Activated T-helper 2 cell treated with anti-CD3 and anti-CD28 coated beads, Interferon-gamma antibody, Interleukin-2, Interleukin-4, amounts not matched to agents 10 μg/mL and 5 μg/mL and 100 μg/mL, durations not matched to agents 14 hours and 24 hours and 36 hours (primary cell): ENCODE measurements at regions not wholly inside any gene's neighbourhood (a gene's known extent, or its start where the extent isn't known, plus 50 kb on each side); places are given as distances from the start of the nearest gene placed in this dataset.

Source experiments
- DNase-seq: peaks from one replicate; pipeline ENCODE4 v3.0.0; 2021; ENCODE audit warnings: low spot score
- H3K27ac Mint-ChIP-seq: one replicate; pipeline ENCODE4 v1.8.0; 2021; ENCODE audit warnings: mixed read lengths
- H3K27me3 Mint-ChIP-seq: one replicate; pipeline ENCODE4 v1.8.0; 2021; ENCODE audit warnings: low read depth, mixed read lengths
- H3K36me3 Mint-ChIP-seq: one replicate; pipeline ENCODE4 v1.8.0; 2021; ENCODE audit warnings: low read depth, mixed read lengths
- H3K4me1 Mint-ChIP-seq: one replicate; pipeline ENCODE4 v1.8.0; 2021; ENCODE audit warnings: low read depth, mixed read lengths
- H3K4me3 Mint-ChIP-seq: one replicate; pipeline ENCODE4 v1.8.0; 2021; ENCODE audit warnings: low read depth, mild to moderate bottlenecking, moderate library complexity, mixed read lengths
- H3K9me3 Mint-ChIP-seq: one replicate; pipeline ENCODE4 v1.8.0; 2021; ENCODE audit warnings: mixed read lengths
- intact Hi-C: fragments of 100-400 bp; cut with micrococcal nuclease; formaldehyde crosslinking; loops from one replicate; pipeline ENCODE4 v1.15.1; 2023

GRCh38 chr10:75347186-75347585 lies 54.4 kb downstream of the ZNF503 start:
- intact Hi-C loops = no loop called here
- no peak for DNase-seq
- Mint-ChIP-seq H3K4me1 (no peaks in the 10 kb centered on the region), H3K27ac (no peak overlapping the region), H3K27me3 (no peaks in the 10 kb centered on the region), H3K36me3 (no peaks in the 10 kb centered on the region), H3K9me3 (no peaks in the 10 kb centered on the region), H3K4me3 (no peak overlapping the region)

GRCh38 chr10:75345738-75346137 lies 55.8 kb downstream of the ZNF503 start:
- intact Hi-C loops = no loop called here
- no peaks in the 10 kb centered on the region for H3K9me3 Mint-ChIP-seq
- no peak for DNase-seq
- H3K27ac Mint-ChIP-seq = no peak overlapping the region
- no peaks in the 10 kb centered on the region for H3K4me1 Mint-ChIP-seq
- H3K27me3 Mint-ChIP-seq = no peaks in the 10 kb centered on the region
- no peak overlapping the region for H3K4me3 Mint-ChIP-seq
- no peaks in the 10 kb centered on the region for H3K36me3 Mint-ChIP-seq

- H3K9me3 Mint-ChIP-seq = no peaks in the 10 kb centered on the region
- H3K4me3 Mint-ChIP-seq = no peak overlapping the region
- intact Hi-C loops = no loop called here
- H3K27ac Mint-ChIP-seq = no peak overlapping the region
- DNase-seq = no peak
- H3K4me1 Mint-ChIP-seq = no peaks in the 10 kb centered on the region
- H3K27me3 Mint-ChIP-seq = no peaks in the 10 kb centered on the region
- no peaks in the 10 kb centered on the region for H3K36me3 Mint-ChIP-seq
These were observed 57.4 kb downstream of the ZNF503 start for GRCh38 chr10:75344170-75344569.

- Mint-ChIP-seq H3K4me1 (no peaks in the 10 kb centered on the region), H3K4me3 (no peak overlapping the region), H3K27me3 (no peaks in the 10 kb centered on the region), H3K9me3 (no peaks in the 10 kb centered on the region), H3K36me3 (no peaks in the 10 kb centered on the region), H3K27ac (no peak overlapping the region)
- DNase-seq = no peak
- intact Hi-C loops = no loop called here
These were observed 59.2 kb downstream of the ZNF503 start for GRCh38 chr10:75342397-75342796.

- Mint-ChIP-seq H3K4me3 (no peak overlapping the region), H3K27me3 (peaks cover 4% of the 10 kb centered on the region), H3K9me3 (no peaks in the 10 kb centered on the region), H3K27ac (no peak overlapping the region), H3K36me3 (no peaks in the 10 kb centered on the region), H3K4me1 (no peaks in the 10 kb centered on the region)
- intact Hi-C loops = no loop called here
- DNase-seq = no peak
These were observed 65.6 kb downstream of the ZNF503 start for GRCh38 chr10:75335983-75336382.

- intact Hi-C loops = no loop called here
- Mint-ChIP-seq H3K4me1 (no peaks in the 10 kb centered on the region), H3K27ac (no peak overlapping the region), H3K27me3 (peaks cover 4% of the 10 kb centered on the region), H3K36me3 (no peaks in the 10 kb centered on the region), H3K4me3 (no peak overlapping the region), H3K9me3 (no peaks in the 10 kb centered on the region)
- DNase-seq = no peak
These were observed 66.4 kb downstream of the ZNF503 start for GRCh38 chr10:75335191-75335590.

GRCh38 chr10:75334720-75335119 lies 66.8 kb downstream of the ZNF503 start:
- Mint-ChIP-seq H3K4me3 (no peak overlapping the region), H3K36me3 (no peaks in the 10 kb centered on the region), H3K27ac (no peak overlapping the region), H3K27me3 (peaks cover 7% of the 10 kb centered on the region), H3K9me3 (no peaks in the 10 kb centered on the region), H3K4me1 (no peaks in the 10 kb centered on the region)
- no peak for DNase-seq
- intact Hi-C loops = no loop called here

- Mint-ChIP-seq H3K27me3 (peaks cover 14% of the 10 kb centered on the region), H3K27ac (no peak overlapping the region), H3K9me3 (no peaks in the 10 kb centered on the region), H3K4me1 (no peaks in the 10 kb centered on the region), H3K4me3 (no peak overlapping the region), H3K36me3 (no peaks in the 10 kb centered on the region)
- intact Hi-C loops = no loop called here
- DNase-seq = no peak
These were observed 69.5 kb downstream of the ZNF503 start for GRCh38 chr10:75332081-75332480.

- no peak overlapping the region for H3K27ac Mint-ChIP-seq
- DNase-seq = no peak
These were observed 70.5 kb downstream of the ZNF503 start for GRCh38 chr10:75331081-75331480.

GRCh38 chr10:75329190-75329745 lies 72.3 kb downstream of the ZNF503 start:
- Mint-ChIP-seq H3K4me3 (no peak overlapping the region), H3K27me3 (peaks cover 22% of the 10 kb centered on the region), H3K36me3 (no peaks in the 10 kb centered on the region), H3K9me3 (no peaks in the 10 kb centered on the region), H3K27ac (no peak overlapping the region), H3K4me1 (no peaks in the 10 kb centered on the region)
- DNase-seq = no peak
- intact Hi-C loops = no loop called here

More at GRCh38 chr10:75331081-75331480, 70.5 kb downstream of the ZNF503 start:
- Mint-ChIP-seq H3K4me3 (no peak overlapping the region), H3K36me3 (no peaks in the 10 kb centered on the region), H3K4me1 (no peaks in the 10 kb centered on the region), H3K9me3 (no peaks in the 10 kb centered on the region), H3K27me3 (peaks cover 16% of the 10 kb centered on the region)
- intact Hi-C loops = no loop called here

- H3K27ac Mint-ChIP-seq = no peak overlapping the region
- H3K4me1 Mint-ChIP-seq = no peaks in the 10 kb centered on the region
- DNase-seq = no peak
- H3K27me3 Mint-ChIP-seq = peaks cover 18% of the 10 kb centered on the region
- H3K36me3 Mint-ChIP-seq = no peaks in the 10 kb centered on the region
- H3K4me3 Mint-ChIP-seq = no peak overlapping the region
- H3K9me3 Mint-ChIP-seq = no peaks in the 10 kb centered on the region
- intact Hi-C loops = no loop called here
These were observed 75.3 kb downstream of the ZNF503 start for GRCh38 chr10:75326306-75326705.

- H3K4me3 Mint-ChIP-seq = no peak overlapping the region
- H3K36me3 Mint-ChIP-seq = no peaks in the 10 kb centered on the region
- no peak overlapping the region for H3K27ac Mint-ChIP-seq
- H3K27me3 Mint-ChIP-seq = no peaks in the 10 kb centered on the region
- H3K9me3 Mint-ChIP-seq = peaks cover 7% of the 10 kb centered on the region
- H3K4me1 Mint-ChIP-seq = no peaks in the 10 kb centered on the region
- DNase-seq = no peak
- intact Hi-C loops = no loop called here
These were observed 82.3 kb downstream of the ZNF503 start for GRCh38 chr10:75319274-75319673.

- Mint-ChIP-seq H3K4me3 (no peak overlapping the region), H3K27ac (no peak overlapping the region), H3K27me3 (no peaks in the 10 kb centered on the region), H3K36me3 (no peaks in the 10 kb centered on the region), H3K9me3 (peaks cover 19% of the 10 kb centered on the region), H3K4me1 (no peaks in the 10 kb centered on the region)
- intact Hi-C loops = no loop called here
- no peak for DNase-seq
These were observed 78.8 kb upstream of the COMTD1 start for GRCh38 chr10:75314570-75314969.

- H3K36me3 Mint-ChIP-seq = no peaks in the 10 kb centered on the region
- no peaks in the 10 kb centered on the region for H3K4me1 Mint-ChIP-seq
- no peak overlapping the region for H3K4me3 Mint-ChIP-seq
- intact Hi-C loops = no loop called here
- no peak for DNase-seq
- H3K27me3 Mint-ChIP-seq = peaks cover 2% of the 10 kb centered on the region
- H3K27ac Mint-ChIP-seq = no peak overlapping the region
- peaks cover 19% of the 10 kb centered on the region for H3K9me3 Mint-ChIP-seq
These were observed 76.7 kb upstream of the COMTD1 start for GRCh38 chr10:75312440-75312839.
